Neural crest cell (in vitro differentiated cells): ENCODE measurements at regions not wholly inside any gene's neighbourhood (a gene's known extent, or its start where the extent isn't known, plus 50 kb on each side); places are given as distances from the start of the nearest gene placed in this dataset.

Experiments used
- DNase-seq: peaks from one replicate; pipeline ENCODE4 v3.0.0; 2021; ENCODE audit warnings: low read depth, mixed read lengths, low spot score
- H3K27ac Mint-ChIP-seq: one replicate; pipeline ENCODE4 v1.8.0; 2021; ENCODE audit warnings: mild to moderate bottlenecking, mixed read lengths; ENCODE audit not compliant: unreplicated experiment
- H3K27me3 Mint-ChIP-seq: 2 replicates; pipeline ENCODE4 v1.8.0; 2021; ENCODE audit warnings: low read depth, mild to moderate bottlenecking, mixed read lengths
- H3K36me3 Mint-ChIP-seq: 2 replicates; pipeline ENCODE4 v1.8.0; 2021; ENCODE audit warnings: low read depth, mild to moderate bottlenecking, mixed read lengths
- H3K4me1 Mint-ChIP-seq: 2 replicates; pipeline ENCODE4 v1.8.0; 2021; ENCODE audit warnings: mixed read lengths
- H3K4me3 Mint-ChIP-seq: one replicate; pipeline ENCODE4 v1.8.0; 2021; ENCODE audit warnings: mild to moderate bottlenecking, mixed read lengths
- H3K9me3 Mint-ChIP-seq: 2 replicates; pipeline ENCODE4 v1.8.0; 2021; ENCODE audit warnings: mixed read lengths
- TF ChIP-seq, protein P1 (sequence below): fragments of 200-600 bp; sonication (generic); conservative IDR thresholded peaks from 2 replicates; pipeline ENCODE4 v1.5.0; 2021; ENCODE audit warnings: antibody characterized with exemption, mild to moderate bottlenecking

DNA sequence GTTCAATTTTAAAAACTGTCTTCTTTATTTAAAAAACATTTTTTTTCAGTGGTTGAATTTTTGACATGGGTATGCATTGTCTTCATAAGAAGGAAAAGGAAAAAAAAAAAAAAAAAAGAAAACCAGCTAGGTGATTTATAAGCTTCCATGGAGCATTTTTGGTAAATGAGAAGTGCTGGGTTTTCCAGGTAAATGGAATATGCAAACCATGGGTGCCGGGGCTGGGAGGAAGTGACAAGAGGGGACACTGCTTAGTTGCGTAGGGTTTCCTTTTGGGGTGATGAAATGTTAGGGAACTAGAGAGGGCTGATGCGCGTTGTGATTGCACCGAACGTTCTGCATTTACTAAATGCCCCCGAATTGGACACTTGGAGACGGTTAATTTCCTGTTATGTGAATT lies 217.4 kb upstream of the FOXF1 start:
- Mint-ChIP-seq H3K9me3 (no peaks in the 10 kb centered on the region), H3K27me3 (peaks cover 97% of the 10 kb centered on the region), H3K36me3 (no peaks in the 10 kb centered on the region), H3K27ac (no peak overlapping the region), H3K4me3 (no peak overlapping the region), H3K4me1 (peaks cover 5% of the 10 kb centered on the region)
- no peak for DNase-seq
- TF ChIP-seq, protein P1, sequence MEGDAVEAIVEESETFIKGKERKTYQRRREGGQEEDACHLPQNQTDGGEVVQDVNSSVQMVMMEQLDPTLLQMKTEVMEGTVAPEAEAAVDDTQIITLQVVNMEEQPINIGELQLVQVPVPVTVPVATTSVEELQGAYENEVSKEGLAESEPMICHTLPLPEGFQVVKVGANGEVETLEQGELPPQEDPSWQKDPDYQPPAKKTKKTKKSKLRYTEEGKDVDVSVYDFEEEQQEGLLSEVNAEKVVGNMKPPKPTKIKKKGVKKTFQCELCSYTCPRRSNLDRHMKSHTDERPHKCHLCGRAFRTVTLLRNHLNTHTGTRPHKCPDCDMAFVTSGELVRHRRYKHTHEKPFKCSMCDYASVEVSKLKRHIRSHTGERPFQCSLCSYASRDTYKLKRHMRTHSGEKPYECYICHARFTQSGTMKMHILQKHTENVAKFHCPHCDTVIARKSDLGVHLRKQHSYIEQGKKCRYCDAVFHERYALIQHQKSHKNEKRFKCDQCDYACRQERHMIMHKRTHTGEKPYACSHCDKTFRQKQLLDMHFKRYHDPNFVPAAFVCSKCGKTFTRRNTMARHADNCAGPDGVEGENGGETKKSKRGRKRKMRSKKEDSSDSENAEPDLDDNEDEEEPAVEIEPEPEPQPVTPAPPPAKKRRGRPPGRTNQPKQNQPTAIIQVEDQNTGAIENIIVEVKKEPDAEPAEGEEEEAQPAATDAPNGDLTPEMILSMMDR: no peak

DNA sequence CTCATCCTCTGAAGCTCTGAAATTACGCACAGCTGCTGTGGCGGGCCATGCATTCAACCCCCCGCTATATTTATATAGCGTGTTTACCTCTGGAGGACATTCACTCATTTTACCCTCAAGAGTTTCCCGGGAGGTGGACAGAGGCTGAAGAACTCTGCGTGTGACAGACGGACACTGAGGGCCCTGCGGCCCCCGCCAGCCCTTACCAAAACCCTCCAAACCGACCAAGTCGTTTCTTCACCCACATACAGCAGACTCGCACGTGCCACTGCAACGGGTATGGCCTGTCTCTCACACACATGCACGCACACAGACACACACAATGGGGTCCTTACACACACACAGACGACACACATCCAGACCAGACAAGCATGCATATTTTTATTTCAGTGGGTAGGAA lies 216.4 kb upstream of the FOXF1 start:
- no peaks in the 10 kb centered on the region for H3K9me3 Mint-ChIP-seq
- TF ChIP-seq, protein P1: no peak
- peaks cover 97% of the 10 kb centered on the region for H3K27me3 Mint-ChIP-seq
- no peak overlapping the region for H3K27ac Mint-ChIP-seq
- peaks cover 14% of the 10 kb centered on the region for H3K4me1 Mint-ChIP-seq
- DNase-seq: no peak
- no peaks in the 10 kb centered on the region for H3K36me3 Mint-ChIP-seq
- no peak overlapping the region for H3K4me3 Mint-ChIP-seq

DNA sequence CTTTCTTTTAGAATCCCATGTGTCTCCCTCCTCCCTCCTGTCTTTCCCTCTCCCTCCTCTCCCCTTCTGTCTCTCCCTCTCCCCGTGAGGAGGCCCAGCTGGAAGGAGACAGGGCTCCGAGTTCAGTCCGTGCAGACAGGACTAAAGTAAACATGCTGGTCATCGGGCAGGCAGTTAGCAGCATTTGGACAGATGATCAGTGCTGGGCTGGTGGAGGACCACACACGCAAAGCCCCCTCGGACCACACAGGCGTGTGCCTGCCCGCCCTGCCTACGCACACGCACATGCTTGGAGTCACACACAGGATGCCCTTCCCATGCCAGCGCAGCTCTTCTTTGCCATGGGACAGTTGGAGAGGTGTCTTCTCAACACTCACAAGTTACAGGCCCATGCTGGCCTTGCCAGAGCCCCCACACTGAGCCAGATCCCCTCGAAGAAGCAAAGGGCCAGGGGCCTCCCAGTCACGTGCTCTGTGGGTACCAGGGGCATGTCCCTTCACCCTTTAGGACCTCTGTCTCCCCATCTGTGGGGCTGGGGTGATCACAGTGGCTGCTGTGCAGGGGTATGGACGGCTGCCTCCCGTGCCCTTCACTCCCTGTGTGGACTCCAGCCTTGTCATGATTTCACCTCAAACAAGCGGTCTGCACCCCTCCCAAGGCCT lies 215.7 kb upstream of the FOXF1 start:
- no peak for DNase-seq
- Mint-ChIP-seq H3K36me3 (no peaks in the 10 kb centered on the region), H3K4me3 (no peak overlapping the region), H3K4me1 (peaks cover 16% of the 10 kb centered on the region), H3K9me3 (no peaks in the 10 kb centered on the region), H3K27ac (no peak overlapping the region), H3K27me3 (peaks cover 95% of the 10 kb centered on the region)
- TF ChIP-seq, protein P1: no peak

DNA sequence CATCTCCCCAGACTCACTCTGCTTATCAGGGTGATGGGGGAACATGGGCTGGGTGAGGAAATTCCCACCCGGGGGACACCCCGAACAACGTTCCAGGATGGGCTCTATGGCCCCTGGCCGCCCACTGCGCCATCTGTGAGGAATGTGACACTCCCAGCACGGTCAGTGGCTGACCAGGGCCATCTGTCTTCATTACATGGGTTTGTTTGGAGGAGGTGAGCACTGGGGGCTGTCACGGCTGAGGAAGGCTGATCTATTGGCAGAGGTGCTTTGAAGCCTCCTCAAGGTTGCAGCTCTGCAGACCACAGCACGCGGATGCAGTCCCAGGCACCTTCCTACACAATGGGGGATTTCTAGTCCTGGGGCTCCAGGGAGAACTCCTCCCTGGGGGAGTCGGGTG lies 214.1 kb upstream of the FOXF1 start:
- Mint-ChIP-seq H3K27ac (no peak overlapping the region), H3K4me3 (no peak overlapping the region), H3K4me1 (peaks cover 26% of the 10 kb centered on the region), H3K9me3 (no peaks in the 10 kb centered on the region), H3K36me3 (no peaks in the 10 kb centered on the region), H3K27me3 (peaks cover 93% of the 10 kb centered on the region)
- TF ChIP-seq, protein P1: no peak
- no peak for DNase-seq

DNA sequence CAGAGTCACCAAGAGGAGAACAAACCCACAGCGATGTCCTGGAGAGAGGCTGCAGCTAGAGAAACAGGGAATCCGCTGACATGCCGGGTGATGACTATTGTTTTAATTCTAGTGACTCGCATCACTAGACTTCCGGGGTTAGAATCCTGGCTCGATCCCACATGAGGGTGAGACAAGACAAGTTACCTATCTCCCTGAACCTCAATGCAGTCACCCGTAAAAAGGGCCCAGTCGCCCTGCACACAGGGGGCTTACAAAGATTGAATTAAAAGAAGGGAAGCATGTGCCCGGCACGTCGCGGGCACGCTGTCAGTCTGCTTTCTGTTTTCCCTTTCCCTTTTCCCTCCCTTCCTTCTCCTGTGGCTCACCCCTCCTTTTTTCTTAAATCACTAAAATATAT lies 212.9 kb upstream of the FOXF1 start:
- no peak overlapping the region for H3K27ac Mint-ChIP-seq
- H3K9me3 Mint-ChIP-seq: no peaks in the 10 kb centered on the region
- peaks cover 36% of the 10 kb centered on the region for H3K4me1 Mint-ChIP-seq
- no peaks in the 10 kb centered on the region for H3K36me3 Mint-ChIP-seq
- TF ChIP-seq, protein P1: no peak
- DNase-seq: no peak
- no peak overlapping the region for H3K4me3 Mint-ChIP-seq
- peaks cover 93% of the 10 kb centered on the region for H3K27me3 Mint-ChIP-seq
